CD14-positive monocyte (primary cell): ENCODE measurements at regions not wholly inside any gene's neighbourhood (a gene's known extent, or its start where the extent isn't known, plus 50 kb on each side); places are given as distances from the start of the nearest gene placed in this dataset.

Source experiments
- DNase-seq, 3 donors: peaks; one replicate each; pipeline ENCODE4 v3.0.0-alpha.2; 2011 to 2022
- H2AFZ ChIP-seq: 2 replicates; pipeline ENCODE4 v1.6.0; 2012; ENCODE audit warnings: mild to moderate bottlenecking, low read depth, low read length, inconsistent platforms; ENCODE audit not compliant: insufficient read depth, poor library complexity, severe bottlenecking
- H3K27ac ChIP-seq, 2 donors: 1 replicate in 1 of 2; 2 replicates in 1 of 2; pipeline ENCODE4 v1.5.1; 2012 to 2013; ENCODE audit warnings: low read length in 2 of 2, control low read depth in 1 of 2, inconsistent platforms in 1 of 2, low read depth in 1 of 2, mild to moderate bottlenecking in 1 of 2
- H3K27me3 ChIP-seq, 2 donors: one replicate each; pipeline versions ENCODE4 v1.6.0 to v1.6.1; 2011 to 2013; ENCODE audit warnings: low read length in 2 of 2; ENCODE audit not compliant: control insufficient read depth in 2 of 2, insufficient read depth in 2 of 2
- H3K36me3 ChIP-seq, 2 donors: replicated peaks in 1 of 2; 1 replicate in 1 of 2; 2 replicates in 1 of 2; pipeline versions ENCODE4 v1.5.1 to v1.6.1; 2012 to 2013; ENCODE audit warnings: low read length in 2 of 2, control low read depth in 1 of 2, inconsistent platforms in 1 of 2, mild to moderate bottlenecking in 1 of 2; ENCODE audit not compliant: insufficient read depth in 2 of 2, control insufficient read depth in 1 of 2
- H3K4me1 ChIP-seq, 2 donors: 1 replicate in 1 of 2; 2 replicates in 1 of 2; pipeline versions ENCODE4 v1.5.1 to v1.6.1; 2012 to 2013; ENCODE audit warnings: low read length in 2 of 2, control low read depth in 1 of 2, inconsistent platforms in 1 of 2, mild to moderate bottlenecking in 1 of 2, moderate library complexity in 1 of 2; ENCODE audit not compliant: insufficient read depth in 2 of 2, control insufficient read depth in 1 of 2
- H3K4me2 ChIP-seq: replicated peaks from 2 replicates; pipeline ENCODE3; 2012; ENCODE audit warnings: low read length, moderate library complexity, mild to moderate bottlenecking; ENCODE audit not compliant: poor library complexity, severe bottlenecking; ENCODE audit errors: extremely low read depth
- H3K4me3 ChIP-seq, 3 experiments: fragments of 200-600 bp in 1 of 3; sonication (generic) in 1 of 3; replicated peaks in 1 of 3; 1 replicate in 2 of 3; 2 replicates in 1 of 3; pipeline ENCODE4 v1.5.1; 2011 to 2013; ENCODE audit warnings: low read length in 3 of 3, mild to moderate bottlenecking in 3 of 3, control low read depth in 2 of 3, low read depth in 2 of 3, inconsistent platforms in 1 of 3, moderate library complexity in 1 of 3
- H3K79me2 ChIP-seq: 2 replicates; pipeline ENCODE4 v1.6.0; 2012; ENCODE audit warnings: mild to moderate bottlenecking, control low read depth, inconsistent platforms, low read length, moderate library complexity; ENCODE audit not compliant: insufficient read depth
- H3K9ac ChIP-seq: 2 replicates; pipeline ENCODE4 v1.6.0; 2017; ENCODE audit warnings: low read length, mild to moderate bottlenecking; ENCODE audit not compliant: insufficient read depth, poor library complexity, severe bottlenecking
- H3K9me3 ChIP-seq, 2 donors: replicated peaks in 1 of 2; 1 replicate in 1 of 2; 2 replicates in 1 of 2; pipeline versions ENCODE4 v1.5.1 to v1.6.1; 2012 to 2013; ENCODE audit warnings: low read length in 2 of 2, control low read depth in 1 of 2; ENCODE audit not compliant: control insufficient read depth in 1 of 2, insufficient read depth in 1 of 2
- H4K20me1 ChIP-seq: 2 replicates; pipeline ENCODE4 v1.6.0; 2012; ENCODE audit warnings: mild to moderate bottlenecking, low read length, control low read depth, moderate library complexity; ENCODE audit not compliant: insufficient read depth
- H3K27ac Mint-ChIP-seq, 7 donors: one replicate each; pipeline ENCODE4 v1.8.0; 2020; ENCODE audit warnings: mild to moderate bottlenecking in 7 of 7, mixed read lengths in 7 of 7, moderate library complexity in 6 of 7, inconsistent platforms in 2 of 7
- H3K27me3 Mint-ChIP-seq, 3 donors: one replicate each; pipeline ENCODE4 v1.8.0; 2021 to 2022; ENCODE audit warnings: low read depth in 3 of 3, mild to moderate bottlenecking in 3 of 3, mixed read lengths in 3 of 3, moderate library complexity in 3 of 3, inconsistent platforms in 1 of 3
- H3K36me3 Mint-ChIP-seq, 2 donors: one replicate each; pipeline ENCODE4 v1.8.0; 2020; ENCODE audit warnings: mixed read lengths in 2 of 2, inconsistent platforms in 1 of 2, mild to moderate bottlenecking in 1 of 2
- H3K4me1 Mint-ChIP-seq: one replicate; pipeline ENCODE4 v1.8.0; 2020; ENCODE audit warnings: mild to moderate bottlenecking, mixed read lengths
- H3K4me3 Mint-ChIP-seq, 2 donors: one replicate each; pipeline ENCODE4 v1.8.0; 2020; ENCODE audit warnings: mild to moderate bottlenecking in 2 of 2, mixed read lengths in 2 of 2, moderate library complexity in 1 of 2
- H3K9me3 Mint-ChIP-seq, 7 donors: one replicate each; pipeline ENCODE4 v1.8.0; 2020 to 2022; ENCODE audit warnings: mixed read lengths in 7 of 7, mild to moderate bottlenecking in 6 of 7, moderate library complexity in 6 of 7, inconsistent platforms in 2 of 7
- CTCF ChIP-seq: fragments of 200-600 bp; IDR thresholded peaks from one replicate; pipeline ENCODE4 v1.8.0; 2022; ENCODE audit warnings: antibody characterized with exemption, mild to moderate bottlenecking
- WGBS: methylation state at CpG from one replicate; pipeline ENCODE4 v1.1.5; 2013; ENCODE audit warnings: missing lambda C conversion rate; ENCODE audit not compliant: insufficient coverage; 5-methylcytosine and 5-hydroxymethylcytosine counted together
- intact Hi-C, 2 donors: fragments of 100-400 bp; cut with micrococcal nuclease; formaldehyde crosslinking; loops; one replicate each; pipeline versions ENCODE4 v1.15.0 to v1.15.1; 2023

- Histone ChIP-seq H3K27me3 (no peaks in the 10 kb centered on the region), H3K9me3 (no peaks in the 10 kb centered on the region), H3K4me1 (no peaks in the 10 kb centered on the region), H3K4me2 (no peak overlapping the region), H3K9ac (no peak overlapping the region), H2AFZ (no peak overlapping the region), H3K36me3 (no peaks in the 10 kb centered on the region), H3K79me2 (no peaks in the 10 kb centered on the region), H3K4me3 (no peak overlapping the region), H4K20me1 (no peaks in the 10 kb centered on the region), H3K27ac (no peak overlapping the region)
- DNase-seq = no peak
- Mint-ChIP-seq H3K36me3 (no peaks in the 10 kb centered on the region), H3K4me1 (peaks cover 3% of the 10 kb centered on the region), H3K4me3 (no peak overlapping the region), H3K27me3 (no peaks in the 10 kb centered on the region), H3K9me3 (peaks cover 0 to 4% (median 0%) of the 10 kb centered on the region in 7 donors), H3K27ac (no peak overlapping the region)
- intact Hi-C loops = no loop called here
- WGBS = 33% methylated on average over 1 of the region's 3 CpGs
- TF ChIP-seq CTCF = no peak
These were observed 318.9 kb downstream of the HDGFL1 start for GRCh38 chr6:22888163-22888752.

- no peak overlapping the region for H3K27ac Mint-ChIP-seq
- Histone ChIP-seq H3K4me2 (no peak overlapping the region), H3K27ac (no peak overlapping the region), H2AFZ (no peak overlapping the region), H3K9ac (no peak overlapping the region), H3K36me3 (no peaks in the 10 kb centered on the region), H3K4me3 (no peak overlapping the region), H4K20me1 (no peaks in the 10 kb centered on the region), H3K27me3 (no peaks in the 10 kb centered on the region), H3K4me1 (no peaks in the 10 kb centered on the region), H3K79me2 (no peaks in the 10 kb centered on the region), H3K9me3 (no peaks in the 10 kb centered on the region)
- no peaks in the 10 kb centered on the region for H3K27me3 Mint-ChIP-seq
- WGBS = no CpG with 5 or more reads among the region's 4 CpGs
- DNase-seq = no peak
- H3K36me3 Mint-ChIP-seq = no peaks in the 10 kb centered on the region
- intact Hi-C loops = no loop called here
- peaks cover 3% of the 10 kb centered on the region for H3K4me1 Mint-ChIP-seq
- no peak for TF ChIP-seq CTCF
- no peak overlapping the region for H3K4me3 Mint-ChIP-seq
- H3K9me3 Mint-ChIP-seq = peaks cover 0 to 6% (median 2%) of the 10 kb centered on the region in 7 donors
These were observed 322.6 kb downstream of the HDGFL1 start for GRCh38 chr6:22891934-22892333.
